HUDEP-2 (cell line): ENCODE measurements at regions not wholly inside any gene's neighbourhood (a gene's known extent, or its start where the extent isn't known, plus 50 kb on each side); places are given as distances from the start of the nearest gene placed in this dataset.
A peak's percentile ranks its signal among the peaks of the same experiment; 100 is the strongest.

Experiments used
- DNase-seq, 76 experiments: peaks; one replicate each; lab custom pipeline; 2025; ENCODE audit not compliant: unreplicated experiment in 76 of 76; lab: John Stamatoyannopoulos, UW

- DNase-seq = no peak
These were observed 315.1 kb upstream of the CLINT1 start for GRCh38 chr5:158174026-158174425.

GRCh38 chr5:158172005-158172404 is 313.1 kb upstream of the CLINT1 start:
- DNase-seq = no peak

- no peak for DNase-seq
These were observed 311.6 kb upstream of the CLINT1 start for GRCh38 chr5:158170534-158170933.

GRCh38 chr5:158170060-158170459 is 311.1 kb upstream of the CLINT1 start:
- DNase-seq = peak in 1 of 76 experiments; percentile 3

- DNase-seq = no peak
These were observed 307.5 kb upstream of the CLINT1 start for GRCh38 chr5:158166424-158166823.

- DNase-seq = no peak
These were observed 306.7 kb upstream of the CLINT1 start for GRCh38 chr5:158165647-158166046.

GRCh38 chr5:158164296-158165047 is 305.5 kb upstream of the CLINT1 start:
- DNase-seq = no peak

GRCh38 chr5:158163451-158164295 is 304.7 kb upstream of the CLINT1 start:
- DNase-seq = no peak

GRCh38 chr5:158162479-158163034 is 303.6 kb upstream of the CLINT1 start:
- DNase-seq = no peak

- no peak for DNase-seq
These were observed 303.1 kb upstream of the CLINT1 start for GRCh38 chr5:158162026-158162425.

- no peak for DNase-seq
These were observed 300.7 kb upstream of the CLINT1 start for GRCh38 chr5:158159621-158160020.

GRCh38 chr5:158155811-158156505 is 297.0 kb upstream of the CLINT1 start:
- DNase-seq = no peak

GRCh38 chr5:158155067-158155466 is 296.1 kb upstream of the CLINT1 start:
- no peak for DNase-seq

- DNase-seq = no peak
These were observed 295.5 kb upstream of the CLINT1 start for GRCh38 chr5:158154226-158155005.

GRCh38 chr5:158153508-158153907 is 294.6 kb upstream of the CLINT1 start:
- no peak for DNase-seq

- DNase-seq = no peak
These were observed 293.2 kb upstream of the CLINT1 start for GRCh38 chr5:158152136-158152535.

GRCh38 chr5:158147227-158147626 is 288.3 kb upstream of the CLINT1 start:
- DNase-seq = no peak

- DNase-seq = no peak
These were observed 286.9 kb upstream of the CLINT1 start for GRCh38 chr5:158145827-158146226.

- DNase-seq = no peak
These were observed 284.1 kb upstream of the CLINT1 start for GRCh38 chr5:158143081-158143480.

- no peak for DNase-seq
These were observed 283.2 kb upstream of the CLINT1 start for GRCh38 chr5:158142156-158142555.
